Stimulated activated CD8-positive, alpha-beta memory T cell treated with anti-CD3 and anti-CD28 coated beads, Interleukin-4, amount 100 ng/mL, for 1 hour (primary cell): ENCODE measurements at regions not wholly inside any gene's neighbourhood (a gene's known extent, or its start where the extent isn't known, plus 50 kb on each side); places are given as distances from the start of the nearest gene placed in this dataset.

Source experiments
- DNase-seq, 2 donors: peaks; one replicate each; pipeline ENCODE4 v3.0.0-alpha.2; 2020; ENCODE audit warnings: low read depth in 2 of 2, low spot score in 1 of 2

DNA sequence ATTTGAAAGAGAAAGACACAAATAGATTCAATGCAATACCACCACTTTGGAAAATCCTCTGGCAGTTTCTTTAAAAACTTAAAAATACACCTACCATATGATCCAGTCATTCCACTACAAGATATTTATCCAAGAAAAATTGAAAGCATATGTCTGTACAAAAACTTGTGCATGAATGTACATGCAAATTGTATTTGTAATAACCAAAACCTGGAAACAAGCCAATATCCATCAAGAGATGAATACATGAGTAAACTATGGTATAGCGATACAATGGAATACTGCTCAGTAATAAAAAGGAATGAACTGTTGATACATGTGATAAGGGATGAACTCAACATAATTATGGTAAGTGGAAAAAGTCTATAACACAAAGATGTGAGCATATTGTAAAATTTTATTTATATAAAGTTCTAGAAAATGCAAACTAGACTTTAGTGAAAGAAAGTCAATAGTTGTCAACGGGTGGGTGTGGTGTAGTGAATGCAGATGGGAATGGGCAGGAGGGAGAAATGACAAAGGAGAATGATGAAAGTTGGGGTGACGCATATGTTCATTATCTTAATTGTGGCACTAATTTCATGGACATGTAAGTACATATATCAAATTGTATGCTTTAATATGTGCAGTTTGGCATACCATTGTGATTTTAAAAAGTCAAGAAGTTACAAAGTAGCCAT lies 347.5 kb downstream of the SAMD5 start:
- DNase-seq, result no peak

DNA sequence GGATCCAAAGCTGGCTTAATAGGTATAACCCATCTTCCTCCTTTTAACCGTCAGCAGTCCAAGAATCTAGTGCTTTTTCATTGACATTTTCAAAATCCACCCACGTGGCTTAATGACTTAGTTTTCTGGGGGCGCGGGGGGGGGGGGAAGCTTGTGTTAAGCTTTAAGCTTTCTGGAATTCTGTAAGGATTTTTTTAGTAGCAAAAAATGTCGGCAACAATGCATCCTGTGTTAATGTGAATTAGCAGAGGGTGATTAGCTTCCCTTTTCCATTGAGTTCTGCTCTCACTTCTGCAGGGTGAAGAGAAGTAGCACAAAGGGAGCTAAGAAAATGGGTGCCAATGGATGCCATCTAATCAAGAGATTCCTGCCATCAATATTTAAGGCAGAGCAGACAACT lies 348.2 kb downstream of the SAMD5 start:
- no peak for DNase-seq

DNA sequence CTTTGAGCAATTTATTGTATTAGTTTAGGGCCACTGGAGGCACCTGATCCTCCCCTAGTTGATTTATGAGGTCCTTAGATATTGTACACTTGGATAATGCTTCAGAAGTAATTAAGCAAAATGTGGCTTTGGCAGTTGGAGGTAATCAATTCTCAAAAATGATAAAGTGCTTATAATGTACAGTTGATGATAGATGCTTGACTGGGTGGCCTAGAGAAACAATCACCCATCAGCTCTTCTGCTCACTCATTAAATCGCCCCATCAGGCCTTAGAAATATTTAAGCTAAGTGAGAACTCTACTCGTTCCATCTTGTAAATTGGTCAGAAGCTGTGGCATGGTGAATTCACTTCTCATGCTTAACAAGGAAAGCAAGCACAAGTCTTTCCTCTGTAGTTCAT lies 349.9 kb downstream of the SAMD5 start:
- no peak for DNase-seq

DNA sequence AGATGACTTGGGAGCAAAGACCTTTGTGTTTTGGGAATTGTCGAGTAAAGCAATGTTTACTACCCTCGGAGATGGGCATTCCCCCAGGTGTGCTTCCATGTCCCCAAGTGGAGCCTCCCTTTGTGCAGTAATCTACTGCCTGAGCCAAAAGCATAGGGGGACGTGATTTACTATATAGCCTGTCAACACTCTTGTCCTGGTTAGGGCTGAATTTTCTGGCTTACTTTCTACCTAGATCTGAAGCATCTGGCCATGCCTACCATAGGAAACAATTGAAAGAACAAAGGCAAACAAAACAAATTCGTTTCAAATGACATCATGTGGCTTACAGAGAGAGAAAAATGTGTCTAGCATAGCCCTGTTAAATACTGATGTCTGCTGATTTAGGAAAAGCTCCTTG lies 350.6 kb downstream of the SAMD5 start:
- no peak for DNase-seq

DNA sequence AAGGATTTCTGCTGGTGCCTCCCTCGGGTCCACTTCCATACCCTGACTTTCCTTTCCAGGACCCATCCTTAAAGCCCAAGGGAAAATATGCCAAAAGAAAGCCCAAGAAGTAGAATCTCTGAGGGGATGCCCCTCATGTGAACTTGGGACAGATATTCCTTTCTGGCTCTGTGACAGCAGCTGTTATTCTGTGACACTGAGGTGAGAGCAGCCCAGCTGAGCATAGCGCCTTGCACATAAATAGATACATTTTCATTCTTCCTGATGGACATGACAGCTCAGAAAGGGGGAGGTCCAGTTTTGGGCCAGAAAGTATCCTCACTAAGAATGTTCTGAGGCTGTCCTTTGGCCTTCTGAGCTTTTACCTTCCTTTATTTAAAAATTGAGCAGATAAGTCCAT lies 353.2 kb downstream of the SAMD5 start:
- DNase-seq, result no peak

DNA sequence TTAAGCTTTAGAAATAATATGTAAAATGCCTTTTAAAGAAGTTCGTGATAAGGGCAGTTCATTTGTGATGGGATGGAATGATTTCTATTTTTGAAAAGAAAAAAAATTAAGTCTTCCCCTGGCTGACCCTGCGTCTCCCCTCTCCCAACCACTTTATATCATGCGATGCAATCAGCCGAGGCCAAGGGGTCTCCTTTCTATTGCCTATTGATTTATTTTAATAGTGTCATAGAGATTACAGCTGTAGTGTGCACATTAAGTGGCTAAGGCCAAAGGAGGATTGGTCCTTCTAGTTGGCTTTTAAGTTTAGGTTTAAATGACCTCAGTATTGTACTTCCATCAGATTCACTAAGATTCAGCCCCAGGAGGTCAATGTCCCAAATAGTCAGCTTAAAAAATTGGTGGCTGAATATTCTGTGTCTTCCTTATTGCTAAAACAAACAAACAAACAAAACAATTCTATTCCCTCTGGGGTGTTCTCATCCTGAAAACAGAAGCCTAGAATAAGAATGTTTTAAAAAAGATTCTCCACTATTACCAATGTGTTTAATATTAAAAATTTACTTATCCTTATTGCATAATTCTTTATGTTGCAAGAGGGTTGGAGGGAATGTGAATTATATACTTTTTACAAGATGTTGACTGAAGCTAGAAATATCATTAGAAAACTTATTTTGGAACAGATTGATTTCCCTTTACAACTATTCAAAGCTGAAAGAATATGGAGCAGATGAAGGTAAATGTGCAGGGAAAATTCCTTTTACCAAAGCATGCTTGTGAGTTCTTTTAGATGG lies 359.1 kb downstream of the SAMD5 start:
- DNase-seq, result no peak

DNA sequence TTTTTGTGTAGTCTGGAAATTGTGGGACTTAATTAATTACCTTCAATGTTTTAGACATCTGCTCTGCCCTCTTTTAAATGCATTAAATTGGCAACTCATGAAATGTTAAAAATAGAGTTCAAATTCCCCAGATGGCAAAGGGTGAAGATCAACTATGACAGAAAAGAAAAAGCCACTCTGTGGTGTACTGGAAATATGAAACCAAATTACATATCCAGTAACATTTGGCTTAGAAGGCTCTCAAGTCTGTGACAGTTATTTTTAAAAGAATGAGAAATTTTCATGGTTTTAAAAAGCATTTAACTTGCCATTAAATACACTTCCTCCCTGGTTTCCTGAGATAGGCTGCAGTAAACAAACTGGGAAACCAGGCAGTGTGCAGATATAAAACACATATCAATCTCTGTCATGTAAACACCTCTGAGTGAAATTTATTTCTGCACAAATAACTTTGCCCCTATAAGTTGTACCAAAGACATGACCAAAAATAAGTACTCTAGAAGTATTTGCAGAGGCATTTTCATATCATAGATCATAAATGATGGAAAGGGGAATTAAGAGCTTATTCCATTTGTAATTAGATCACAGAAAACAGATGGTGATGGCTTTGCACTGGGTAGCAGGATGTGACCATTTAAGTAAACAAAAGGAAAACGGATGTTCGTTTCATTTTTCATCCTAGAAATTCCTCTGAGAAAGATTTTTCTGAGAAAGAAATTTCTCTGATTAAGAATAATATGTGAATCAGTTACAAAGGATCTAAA lies 360.1 kb downstream of the SAMD5 start:
- DNase-seq, result no peak

DNA sequence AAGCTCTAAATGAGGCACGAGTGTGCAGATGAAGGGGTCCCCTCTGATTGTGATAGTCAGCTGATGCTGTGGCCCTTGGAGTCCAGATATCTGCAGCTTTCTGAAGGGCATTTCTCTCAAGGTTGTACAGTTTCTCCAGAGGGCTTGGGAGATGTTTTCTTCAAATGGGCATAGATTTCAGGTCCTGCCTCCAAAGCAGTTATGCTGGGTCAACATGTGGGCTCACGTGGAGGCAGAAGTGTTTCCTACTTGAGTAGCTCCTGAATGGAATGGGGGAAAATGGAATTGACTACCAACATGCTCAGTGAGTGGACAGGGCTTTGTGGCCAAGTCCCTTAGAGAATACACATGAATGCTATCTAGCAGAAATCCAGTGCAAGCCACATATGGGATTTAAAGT lies 360.7 kb downstream of the SAMD5 start:
- DNase-seq, result no peak

DNA sequence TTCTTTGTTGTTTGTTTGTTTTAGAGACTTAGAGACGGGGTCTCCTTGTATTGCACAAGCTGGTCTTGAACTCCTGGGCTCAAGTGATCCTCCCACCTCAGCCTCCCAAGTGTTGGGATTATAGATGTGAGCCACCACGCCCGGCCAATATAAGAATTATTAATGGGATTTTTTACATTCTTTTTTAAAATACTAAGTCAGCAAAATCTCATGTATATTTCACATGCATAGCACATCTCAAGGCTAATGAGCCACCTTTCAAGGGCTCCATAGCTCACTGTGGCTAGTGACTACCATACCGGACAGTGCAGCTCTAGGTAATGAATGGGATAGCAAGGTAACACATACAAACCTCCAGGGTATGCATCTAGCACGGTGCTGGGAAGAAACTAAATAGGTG lies 361.4 kb downstream of the SAMD5 start:
- DNase-seq, result no peak

DNA sequence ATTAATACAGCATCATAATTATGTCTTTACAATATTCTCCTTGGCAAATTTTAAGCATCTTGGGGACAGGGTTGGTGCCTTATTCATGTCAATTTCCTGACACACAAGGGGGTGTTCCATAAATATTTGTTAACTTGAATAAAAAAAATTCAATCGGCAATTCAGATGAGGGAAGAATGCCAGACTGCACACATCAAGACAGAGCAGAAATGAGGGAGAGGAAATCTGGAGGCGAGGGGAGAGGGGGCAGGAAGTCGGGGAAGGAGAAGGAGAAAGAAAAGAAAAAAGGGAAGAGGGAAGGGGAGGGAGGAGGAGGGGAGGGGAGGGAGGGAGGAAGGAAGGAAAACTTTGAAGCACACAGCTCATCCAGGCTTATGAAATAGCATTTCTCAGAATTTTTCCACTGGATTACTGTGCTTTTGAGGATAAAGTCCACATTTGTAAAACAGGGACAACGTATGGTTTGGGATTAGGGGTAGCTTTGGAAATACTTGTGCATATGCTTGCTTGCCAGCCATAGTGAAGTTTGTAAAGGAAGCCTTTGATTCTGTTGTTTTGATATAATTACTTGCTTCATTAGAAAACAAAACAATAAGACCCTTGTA lies 362.1 kb downstream of the SAMD5 start:
- DNase-seq, result no peak

DNA sequence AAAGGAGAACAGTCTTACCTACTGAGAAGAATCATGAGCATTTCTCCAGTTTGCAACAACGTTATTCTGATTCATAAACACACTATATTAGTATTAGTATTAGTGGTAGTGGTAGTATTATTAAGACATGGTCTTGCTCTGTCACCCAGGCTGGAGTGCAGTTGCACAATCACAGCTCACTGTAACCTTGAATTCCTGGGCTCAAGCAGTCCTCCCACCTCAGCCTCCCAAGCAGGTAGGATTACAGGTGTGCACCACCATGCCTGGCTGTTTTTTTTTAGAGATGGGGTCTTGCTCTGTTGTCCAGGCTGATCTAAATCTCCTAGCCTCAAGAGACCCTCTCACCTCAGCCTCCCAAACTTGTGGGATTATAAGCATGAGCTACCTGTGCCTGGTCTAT lies 363.5 kb downstream of the SAMD5 start:
- DNase-seq, result no peak

DNA sequence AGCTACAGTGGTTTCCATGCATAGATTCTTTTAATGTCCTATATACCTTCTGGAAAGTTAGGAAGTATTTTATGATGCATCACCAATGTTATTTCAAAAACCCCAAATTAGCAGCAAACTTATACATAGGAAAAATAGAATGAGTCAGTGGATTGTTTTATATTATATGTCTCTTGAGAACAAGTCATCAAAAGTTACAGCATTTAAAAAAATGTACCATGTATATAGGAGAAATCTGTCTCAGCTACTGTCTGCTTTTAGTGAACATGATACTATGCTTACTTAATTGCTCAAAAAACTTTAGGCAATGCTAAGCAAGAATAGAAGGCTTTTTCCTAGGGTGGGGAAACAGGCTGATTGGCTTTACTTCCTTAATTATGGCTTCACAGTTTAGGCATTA lies 365.3 kb downstream of the SAMD5 start:
- DNase-seq, result no peak

DNA sequence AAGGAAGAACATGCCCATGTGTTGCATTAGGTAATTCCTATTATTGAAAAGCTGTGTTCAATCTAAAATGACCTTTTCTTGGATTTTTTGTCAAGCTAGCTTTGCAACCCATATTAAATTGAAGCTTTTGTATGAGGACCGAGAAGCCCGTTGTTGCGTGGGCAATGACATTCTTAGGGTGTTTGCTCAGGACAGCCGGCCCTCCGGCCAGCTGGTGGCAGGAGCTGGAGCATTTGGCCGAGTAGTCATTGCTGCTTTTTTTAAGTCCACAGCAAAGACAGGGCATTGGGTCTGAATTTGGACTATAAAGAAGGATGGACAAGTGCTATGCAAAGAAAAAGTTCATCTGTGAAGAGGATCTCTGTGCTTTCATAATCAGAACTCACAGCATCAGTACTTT lies 365.8 kb downstream of the SAMD5 start:
- DNase-seq, result no peak

DNA sequence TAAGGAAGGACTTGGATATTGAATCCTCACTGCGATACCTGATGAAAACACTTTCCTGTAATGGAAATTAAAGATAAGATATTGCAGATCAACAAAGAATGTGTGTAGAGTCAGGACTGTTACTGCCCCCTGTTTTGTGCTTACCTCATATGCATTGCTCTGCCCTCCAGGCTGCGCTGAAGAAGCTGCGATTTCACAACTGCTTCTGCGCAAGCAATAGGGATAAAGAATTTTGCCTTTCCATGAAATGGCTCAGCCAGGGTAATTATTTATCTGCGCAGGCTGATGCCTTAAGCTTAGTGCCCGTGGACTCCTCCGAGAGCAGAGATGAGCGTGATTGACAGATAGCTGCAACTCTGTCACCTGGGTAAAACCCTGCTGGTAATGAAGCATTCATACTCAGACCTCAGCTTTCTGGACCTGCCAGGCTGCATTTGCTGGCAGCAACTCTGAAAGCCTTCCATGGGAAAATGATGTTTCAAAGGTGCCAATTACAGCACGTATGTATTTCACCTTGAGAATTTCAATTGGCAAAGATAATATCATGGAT lies 370.6 kb downstream of the SAMD5 start:
- DNase-seq, result no peak

DNA sequence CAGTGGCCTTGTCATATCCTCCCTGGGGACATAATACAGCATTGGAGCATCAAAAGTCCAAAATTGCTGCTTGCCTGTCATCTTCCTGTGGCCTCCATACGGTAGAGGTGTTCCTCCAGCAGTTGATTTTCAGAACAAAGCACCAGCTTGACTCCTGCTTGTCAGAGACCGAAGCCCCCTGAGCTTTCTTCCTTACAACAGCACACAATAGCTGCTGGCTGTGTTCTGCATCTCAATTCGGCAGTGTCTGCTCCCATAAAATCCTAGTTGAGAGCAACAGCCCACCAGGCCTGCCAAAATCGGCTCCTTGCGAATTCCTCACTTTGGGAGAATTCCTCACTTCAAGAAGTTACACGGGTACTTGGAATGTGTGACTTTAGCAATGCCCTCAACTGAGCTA lies 372.9 kb downstream of the SAMD5 start:
- DNase-seq, result no peak

DNA sequence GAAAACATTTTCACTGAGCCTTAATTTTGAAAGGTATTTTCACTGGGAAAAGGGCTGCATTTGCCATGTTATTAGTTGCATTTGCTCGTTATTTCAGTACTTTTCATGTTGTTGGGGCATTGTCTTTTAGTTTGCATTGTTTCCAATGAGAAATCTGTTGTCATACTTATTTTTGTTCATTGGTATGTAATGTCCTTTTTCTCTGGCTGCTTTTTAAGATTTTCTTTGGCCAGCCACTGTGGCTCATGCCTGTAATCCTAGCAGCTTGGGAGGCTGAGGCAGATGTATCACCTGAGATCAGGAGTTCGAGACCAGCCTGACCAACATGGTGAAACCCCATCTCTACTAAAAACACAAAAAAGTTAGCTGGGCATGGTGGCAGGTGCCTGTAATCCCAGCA lies 379.9 kb downstream of the SAMD5 start:
- DNase-seq, result no peak

DNA sequence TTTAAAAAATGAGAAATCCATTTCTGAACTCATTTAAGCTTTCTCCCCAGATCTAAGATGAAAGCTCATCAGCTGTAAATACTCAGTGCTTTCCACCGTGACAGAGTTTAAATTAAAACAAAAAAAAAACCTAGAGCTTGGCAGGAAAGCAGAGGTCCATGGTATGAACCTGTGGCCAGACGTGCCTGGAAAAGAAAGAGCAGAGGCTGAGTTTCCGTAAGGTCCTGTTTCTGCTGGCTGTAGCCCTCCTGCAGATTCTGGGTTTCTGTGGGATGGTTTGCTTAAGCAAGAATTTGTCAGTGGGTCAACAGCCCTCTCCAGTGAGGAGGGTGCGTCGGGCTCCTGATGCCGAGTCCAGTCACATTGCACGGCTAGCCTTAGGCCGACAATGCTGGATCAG lies 383.2 kb downstream of the SAMD5 start:
- DNase-seq, result no peak

DNA sequence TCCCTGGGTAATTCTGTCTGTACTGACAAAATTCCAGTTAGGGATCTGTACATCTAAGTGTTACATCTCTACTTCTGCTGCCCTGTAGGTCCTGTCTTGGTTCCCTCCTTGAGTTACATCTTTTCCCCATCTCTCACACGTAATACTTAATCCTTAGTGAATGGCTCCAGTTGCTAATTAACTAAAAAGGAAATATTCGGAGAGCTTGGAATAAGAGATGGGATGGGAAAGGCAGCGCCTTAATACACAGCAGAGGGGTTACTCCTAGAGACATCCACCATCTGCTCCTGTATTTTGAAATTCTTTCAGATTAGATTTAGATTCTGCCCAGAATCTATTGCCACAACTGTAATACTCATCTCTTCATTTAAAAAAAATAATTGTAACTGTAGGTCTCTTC lies 384.0 kb downstream of the SAMD5 start:
- DNase-seq, result no peak

DNA sequence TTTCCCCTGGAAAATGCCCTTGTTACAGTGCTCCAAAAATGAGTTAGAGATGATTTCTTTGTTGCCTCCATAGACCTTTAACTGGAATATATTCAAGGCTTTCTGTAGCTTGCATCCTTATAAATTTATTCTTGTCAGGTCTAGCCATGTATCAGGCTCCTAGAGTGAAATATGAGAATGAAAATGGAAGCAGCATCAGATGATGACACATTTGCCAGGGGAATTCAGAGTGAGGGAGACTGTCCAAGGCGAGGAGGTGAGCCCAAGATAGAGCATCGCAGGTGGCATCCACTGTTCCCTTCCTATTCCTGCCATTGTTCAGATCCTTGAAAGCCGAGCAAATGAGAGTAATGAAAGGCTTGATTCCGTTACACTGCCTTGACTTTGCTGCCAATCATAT lies 386.8 kb downstream of the SAMD5 start:
- DNase-seq, result no peak

DNA sequence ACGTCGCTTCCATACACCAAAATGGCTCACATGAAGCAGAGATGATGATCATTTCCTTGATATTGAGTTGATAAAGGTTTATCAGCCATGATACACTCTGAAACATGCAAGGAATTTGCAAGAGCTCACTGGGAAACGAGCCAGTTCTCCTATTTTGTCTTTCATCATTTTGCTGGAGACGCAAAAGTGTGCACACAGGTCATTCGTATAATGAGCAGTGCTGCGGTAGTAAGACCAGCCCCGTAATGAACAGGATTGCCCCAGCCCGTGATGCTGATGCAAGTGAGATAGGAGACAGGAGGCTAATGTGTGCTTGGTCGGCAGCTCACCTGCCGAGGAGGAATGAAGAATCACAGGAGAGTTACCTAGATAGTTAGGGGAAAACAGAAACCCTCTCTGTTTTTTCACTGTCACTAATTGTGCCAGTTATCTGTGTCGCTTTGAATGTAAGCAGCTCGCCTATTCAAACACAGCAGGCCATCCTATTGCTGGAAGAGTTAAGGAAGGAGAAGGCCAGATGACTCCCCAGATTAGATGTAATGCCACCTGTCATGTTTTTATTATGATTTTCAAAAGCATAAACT lies 391.8 kb downstream of the SAMD5 start:
- no peak for DNase-seq

DNA sequence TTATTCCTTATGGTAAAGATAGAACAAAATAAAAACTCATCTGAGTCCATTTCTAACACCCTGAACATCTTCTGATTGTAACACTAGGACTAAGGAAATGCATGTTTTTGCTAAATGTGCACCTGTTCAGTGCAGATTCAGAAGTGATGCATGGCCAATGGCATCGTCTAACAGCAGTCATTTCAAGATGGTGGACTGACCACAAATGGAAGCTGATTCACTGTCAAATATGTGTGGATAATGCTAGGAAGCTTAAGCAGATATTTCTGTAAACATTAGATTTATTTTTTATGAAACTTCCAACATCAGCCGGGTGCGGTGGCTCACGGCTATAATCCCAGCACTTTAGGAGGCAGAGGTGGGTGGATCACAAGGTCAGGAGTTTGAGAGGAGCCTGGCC lies 394.8 kb downstream of the SAMD5 start:
- DNase-seq, result no peak
